GM23338 (cell line): ENCODE measurements at regions not wholly inside any gene's neighbourhood (a gene's known extent, or its start where the extent isn't known, plus 50 kb on each side); places are given as distances from the start of the nearest gene placed in this dataset.

Experiments
- ATAC-seq: fragments of 200-7000 bp; cut with Tn5 transposase; 3 replicates; pipeline ENCODE4 v1.9.1; 2020
- DNase-seq: peaks from one replicate; pipeline ENCODE4 v3.0.0-alpha.2; 2015; ENCODE audit warnings: low spot score
- H2AFZ ChIP-seq: fragments of 200-600 bp; sonication (generic); 2 replicates; pipeline ENCODE4 v1.8.0; 2016; ENCODE audit warnings: antibody characterized with exemption, mild to moderate bottlenecking, moderate library complexity
- H3F3A ChIP-seq: fragments of 200-600 bp; sonication (generic); replicated peaks from 2 replicates; pipeline ENCODE4 v1.8.0; 2017; ENCODE audit warnings: antibody characterized with exemption, mixed run types, low read depth
- H3K27ac ChIP-seq: fragments of 200-600 bp; sonication (generic); 2 replicates; pipeline ENCODE4 v1.6.1; 2016; ENCODE audit warnings: low read depth
- H3K27me3 ChIP-seq: fragments of 200-600 bp; sonication (generic); 2 replicates; pipeline ENCODE4 v1.8.0; 2016; ENCODE audit warnings: mild to moderate bottlenecking, mixed run types, moderate library complexity; ENCODE audit not compliant: insufficient read depth
- H3K36me3 ChIP-seq: fragments of 200-600 bp; sonication (generic); 2 replicates; pipeline ENCODE4 v1.8.0; 2016; ENCODE audit warnings: mild to moderate bottlenecking; ENCODE audit not compliant: insufficient read depth
- H3K4me1 ChIP-seq: fragments of 200-600 bp; sonication (generic); 2 replicates; pipeline ENCODE4 v1.8.0; 2016; ENCODE audit warnings: mild to moderate bottlenecking, moderate library complexity; ENCODE audit not compliant: insufficient read depth
- H3K4me2 ChIP-seq: fragments of 200-600 bp; sonication (generic); 2 replicates; pipeline ENCODE4 v1.7.1; 2017; ENCODE audit warnings: mixed run types
- H3K4me3 ChIP-seq: fragments of 200-600 bp; sonication (generic); 2 replicates; pipeline ENCODE4 v1.6.1; 2016; ENCODE audit warnings: mixed run types
- H3K79me2 ChIP-seq: fragments of 200-600 bp; sonication (generic); replicated peaks from 2 replicates; pipeline ENCODE4 v1.8.0; 2017; ENCODE audit warnings: mild to moderate bottlenecking; ENCODE audit not compliant: insufficient read depth
- H3K9me2 ChIP-seq: fragments of 200-600 bp; sonication (generic); 2 replicates; pipeline ENCODE4 v1.8.0; 2017; ENCODE audit not compliant: insufficient read depth
- H4K20me1 ChIP-seq: fragments of 200-600 bp; sonication (generic); replicated peaks from 2 replicates; pipeline ENCODE4 v1.8.0; 2017; ENCODE audit warnings: mild to moderate bottlenecking; ENCODE audit not compliant: insufficient read depth
- H3K27ac Mint-ChIP-seq: 2 replicates; pipeline ENCODE4 v1.8.0; 2020; ENCODE audit warnings: inconsistent platforms, mild to moderate bottlenecking, moderate library complexity, mixed read lengths
- H3K27me3 Mint-ChIP-seq: 3 replicates; pipeline ENCODE4 v1.8.0; 2022; ENCODE audit warnings: low read depth, mild to moderate bottlenecking, moderate library complexity, mixed read lengths, inconsistent platforms; ENCODE audit not compliant: insufficient read depth, poor library complexity
- H3K36me3 Mint-ChIP-seq: 3 replicates; pipeline ENCODE4 v1.8.0; 2021; ENCODE audit warnings: low read depth, mild to moderate bottlenecking, inconsistent platforms, moderate library complexity, mixed read lengths
- H3K4me1 Mint-ChIP-seq: 3 replicates; pipeline ENCODE4 v1.8.0; 2020; ENCODE audit warnings: mild to moderate bottlenecking, inconsistent platforms, mixed read lengths
- H3K4me3 Mint-ChIP-seq: 3 replicates; pipeline ENCODE4 v1.8.0; 2021; ENCODE audit warnings: moderate library complexity, mild to moderate bottlenecking, inconsistent platforms, mixed read lengths
- H3K9me3 Mint-ChIP-seq: 3 replicates; pipeline ENCODE4 v1.8.0; 2020; ENCODE audit warnings: moderate library complexity, mild to moderate bottlenecking, inconsistent platforms, mixed read lengths
- CREB1 ChIP-seq: fragments of 250-450 bp; sonication (Bioruptor Pico); IDR thresholded peaks from 2 replicates; pipeline ENCODE4 v1.5.0; 2020; ENCODE audit warnings: low read depth, mild to moderate bottlenecking, moderate library complexity
- CTCF ChIP-seq, 2 experiments: fragments of 200-600 bp in 1 of 2; sonication (generic) in 1 of 2; conservative IDR thresholded peaks; 2 replicates each; pipeline versions ENCODE4 v1.5.1 to v1.6.1; 2016 to 2017; ENCODE audit warnings: antibody characterized with exemption in 2 of 2, low read depth in 2 of 2, mild to moderate bottlenecking in 2 of 2, moderate library complexity in 1 of 2
- ETS1 ChIP-seq: IDR thresholded peaks from 2 replicates; pipeline ENCODE4 v1.6.1; 2016; ENCODE audit warnings: antibody characterized with exemption
- EZH2 ChIP-seq: fragments of 200-600 bp; sonication (generic); IDR thresholded peaks from one replicate; pipeline ENCODE4 v1.8.0; 2017; ENCODE audit warnings: antibody characterized with exemption, mild to moderate bottlenecking, low read depth; ENCODE audit not compliant: unreplicated experiment
- EZH2phosphoT487 ChIP-seq: fragments of 200-600 bp; sonication (generic); IDR thresholded peaks from one replicate; pipeline ENCODE4 v1.8.1; 2018; ENCODE audit warnings: antibody characterized with exemption; ENCODE audit not compliant: unreplicated experiment
- JUNB ChIP-seq: IDR thresholded peaks from one replicate; pipeline ENCODE4 v1.6.1; 2016; ENCODE audit warnings: antibody characterized with exemption; ENCODE audit not compliant: unreplicated experiment
- NANOG ChIP-seq: IDR thresholded peaks from 2 replicates; pipeline ENCODE4 v1.6.1; 2016; ENCODE audit warnings: antibody characterized with exemption, borderline replicate concordance
- POLR2AphosphoS5 ChIP-seq: IDR thresholded peaks from 2 replicates; pipeline ENCODE4 v1.6.1; 2016; ENCODE audit warnings: antibody characterized with exemption, low read depth
- REST ChIP-seq: IDR thresholded peaks from one replicate; pipeline ENCODE4 v1.6.1; 2018; ENCODE audit warnings: antibody characterized with exemption; ENCODE audit not compliant: unreplicated experiment
- STAT1 ChIP-seq: IDR thresholded peaks from one replicate; pipeline ENCODE4 v1.6.1; 2016; ENCODE audit warnings: antibody characterized with exemption; ENCODE audit not compliant: unreplicated experiment
- ZNF114 ChIP-seq: fragments of 250-450 bp; sonication (Bioruptor Pico); IDR thresholded peaks from 2 replicates; pipeline ENCODE4 v1.5.0; 2020; ENCODE audit warnings: mild to moderate bottlenecking, moderate library complexity
- ZNF331 ChIP-seq: fragments of 250-450 bp; sonication (Bioruptor Pico); IDR thresholded peaks from 2 replicates; pipeline ENCODE4 v1.5.0; 2020; ENCODE audit warnings: low read depth, mild to moderate bottlenecking, moderate library complexity
- ZNF462 ChIP-seq: fragments of 250-450 bp; sonication (Bioruptor Pico); IDR thresholded peaks from 2 replicates; pipeline ENCODE4 v1.5.0; 2020; ENCODE audit warnings: mild to moderate bottlenecking, moderate library complexity

GRCh38 chr10:52633266-52633665 lies 139.3 kb downstream of the MBL2 start:
- Histone ChIP-seq H3F3A (no peaks in the 10 kb centered on the region), H3K79me2 (no peaks in the 10 kb centered on the region), H2AFZ (no peak overlapping the region), H3K9me2 (no peaks in the 10 kb centered on the region), H3K27ac (no peak overlapping the region), H3K4me2 (no peak overlapping the region), H4K20me1 (no peaks in the 10 kb centered on the region), H3K4me3 (no peak overlapping the region), H3K4me1 (no peaks in the 10 kb centered on the region), H3K36me3 (no peaks in the 10 kb centered on the region), H3K27me3 (no peaks in the 10 kb centered on the region)
- Mint-ChIP-seq H3K4me1 (peaks cover 8% of the 10 kb centered on the region; the same call in 2 of the 3 replicates), H3K9me3 (no peaks in the 10 kb centered on the region), H3K4me3 (no peak overlapping the region), H3K27ac (no peak overlapping the region), H3K36me3 (no peaks in the 10 kb centered on the region), H3K27me3 (no peaks in the 10 kb centered on the region)
- DNase-seq (no peak), ATAC-seq (no peak)
- TF ChIP-seq CREB1 (CRISPR knock-in tag) (no peak), STAT1 (no peak), EZH2phosphoT487 (no peak), ETS1 (no peak), CTCF (conservative IDR thresholded peaks at IDR 0.05; ENCODE audit: low read depth in 2 of 2) (no peak), ZNF114 (no peak), EZH2 (no peak), NANOG (no peak), ZNF331 (CRISPR knock-in tag) (no peak), REST (no peak), POLR2AphosphoS5 (no peak), JUNB (no peak), ZNF462 (no peak)
